ENCODE measurements at regions not wholly inside any gene's neighbourhood (a gene's known extent, or its start where the extent isn't known, plus 50 kb on each side); places are given as distances from the start of the nearest gene placed in this dataset.
A peak's percentile ranks its signal among the peaks of the same experiment; 100 is the strongest.

DNA sequence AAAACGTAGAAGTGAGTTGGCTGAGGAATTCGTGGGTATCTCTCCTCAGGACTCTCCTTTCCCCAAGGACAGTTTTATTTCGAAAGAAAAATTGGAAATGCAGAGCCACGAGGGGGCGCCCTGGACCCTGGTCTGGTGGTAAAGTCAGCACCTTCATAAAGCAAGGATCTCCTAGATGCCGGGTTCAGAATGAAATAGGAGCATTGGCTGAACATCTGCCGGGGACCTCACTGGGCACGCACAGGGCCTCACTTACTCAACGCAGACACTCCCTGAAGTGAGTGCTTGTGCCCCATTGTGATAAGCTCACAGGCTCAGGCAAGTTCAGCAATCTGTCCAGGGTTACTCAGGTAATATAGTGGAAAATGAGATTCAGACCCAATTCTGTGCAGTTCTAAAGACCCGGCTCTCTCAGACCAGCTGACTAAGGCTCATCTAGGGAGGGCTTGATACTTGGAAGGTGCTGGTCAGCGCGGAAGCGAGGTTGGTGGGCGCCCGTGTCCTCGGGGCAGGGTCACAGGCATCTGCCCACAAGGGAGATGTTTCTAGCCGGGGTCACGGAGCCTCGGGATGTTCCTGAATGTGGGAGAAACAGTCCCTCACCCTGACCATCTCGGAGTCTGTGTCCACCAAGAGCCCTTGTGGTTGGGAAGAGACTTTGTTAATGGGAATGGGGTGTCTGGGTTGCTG, 55.7 kb upstream of the ETV3 start:
- Mint-ChIP-seq H3K9me3 (no peaks in the 10 kb centered on the region), H3K4me3 (no peak overlapping the region), H3K36me3 (ENCODE audit: low read depth) (no peaks in the 10 kb centered on the region), H3K27me3 (ENCODE audit: low read depth) (peaks cover 26% of the 10 kb centered on the region), H3K4me1 (ENCODE audit: low read depth) (peaks cover 3% of the 10 kb centered on the region), H3K27ac (no peak overlapping the region)
- intact Hi-C loops (cut with micrococcal nuclease) = loop anchor here (1.0 to 5.0 kb wide), 2 partner anchors 183 to 296 kb away; no protein-coding TSS in a partner anchor
- CTCF ChIA-PET = interaction anchor here (1.1 kb wide), 3 partner anchors 9 to 17 kb away, joined by 3 to 5 read pairs (median 3); no protein-coding TSS in a partner anchor
- DNase-seq = peak; percentile 80

DNA sequence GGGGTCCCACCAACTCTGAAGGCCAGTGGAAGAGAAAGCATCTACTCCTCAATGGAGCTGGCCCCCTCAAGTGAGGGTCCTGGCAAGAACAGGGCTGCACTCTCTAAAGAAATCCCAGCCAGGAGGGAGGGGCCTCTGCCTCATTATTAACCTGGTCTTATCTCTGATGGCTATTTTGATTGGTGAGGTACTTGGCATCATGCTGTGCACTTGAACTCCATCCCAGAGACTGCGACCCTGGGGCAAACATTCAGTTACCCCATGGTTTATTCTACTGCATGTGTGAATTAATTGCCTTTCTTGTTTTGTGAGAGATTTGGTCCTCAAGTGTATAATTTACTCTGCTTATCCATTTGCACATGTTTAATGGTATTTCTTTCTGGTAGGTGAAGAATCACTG, 55.0 kb upstream of the ETV3 start:
- H3K4me1 Mint-ChIP-seq (ENCODE audit: low read depth) = peaks cover 3% of the 10 kb centered on the region
- no peaks in the 10 kb centered on the region for H3K9me3 Mint-ChIP-seq
- intact Hi-C loops (cut with micrococcal nuclease) = loop anchor here (1.0 to 5.0 kb wide), 2 partner anchors 184 to 297 kb away; no protein-coding TSS in a partner anchor
- no peak overlapping the region for H3K27ac Mint-ChIP-seq
- CTCF ChIA-PET = interaction anchor here (1.1 to 1.6 kb wide), 4 partner anchors 9 to 103 kb away, joined by 3 to 8 read pairs (median 4); no protein-coding TSS in a partner anchor
- no peaks in the 10 kb centered on the region for H3K36me3 Mint-ChIP-seq (ENCODE audit: low read depth)
- H3K4me3 Mint-ChIP-seq = no peak overlapping the region
- no peak for DNase-seq
- H3K27me3 Mint-ChIP-seq (ENCODE audit: low read depth) = peaks cover 26% of the 10 kb centered on the region

DNA sequence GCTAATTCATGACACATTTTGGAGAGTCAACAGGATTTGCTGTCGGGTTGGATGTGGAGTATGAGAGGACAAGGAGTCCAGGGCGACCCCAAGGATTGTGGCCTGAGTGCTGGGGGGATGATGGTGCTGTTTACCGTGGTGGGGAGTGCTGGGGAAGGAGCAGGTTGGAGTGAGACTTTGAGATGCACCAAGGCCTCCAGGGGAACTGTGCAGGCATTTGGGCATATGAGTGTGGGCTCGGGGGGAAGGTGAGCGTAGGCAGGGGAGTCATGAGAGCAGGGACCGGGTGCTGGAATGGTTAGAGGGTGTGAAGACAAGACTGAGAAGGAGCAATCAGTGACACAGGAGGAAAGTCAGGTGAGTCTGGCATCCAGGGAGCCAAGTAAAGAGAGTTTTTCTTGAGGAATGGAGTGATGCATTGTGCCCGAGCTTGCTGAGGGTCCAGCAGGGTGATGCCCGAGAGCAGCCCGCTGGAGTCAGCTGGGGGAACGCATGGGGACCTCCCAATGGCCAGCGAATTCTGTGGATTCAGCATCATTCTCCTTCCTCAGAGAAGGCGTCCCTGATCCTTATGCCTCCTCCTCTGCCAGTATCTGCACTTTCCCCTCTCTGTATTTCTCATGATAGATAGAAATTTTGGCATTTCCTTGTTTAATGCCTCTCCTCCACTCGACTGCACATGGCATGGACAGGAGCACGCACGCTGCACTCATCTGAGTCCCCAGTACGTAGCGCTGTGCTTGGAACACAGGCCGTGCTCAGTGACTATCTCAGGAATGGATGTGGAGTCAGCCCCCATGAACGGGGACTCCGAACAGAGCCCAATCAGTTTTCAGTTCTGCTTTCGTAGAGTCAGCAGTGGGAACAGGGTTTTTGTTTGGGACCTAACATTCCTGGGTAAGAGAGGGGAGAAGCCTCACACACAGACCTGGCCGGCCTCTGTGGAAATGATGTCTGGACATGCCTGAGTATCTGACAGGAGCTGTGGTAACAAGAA, 52.1 kb upstream of the ETV3 start:
- Mint-ChIP-seq H3K4me3 (no peak overlapping the region), H3K4me1 (ENCODE audit: low read depth) (peaks cover 3% of the 10 kb centered on the region), H3K36me3 (ENCODE audit: low read depth) (no peaks in the 10 kb centered on the region), H3K27ac (no peak overlapping the region), H3K9me3 (no peaks in the 10 kb centered on the region), H3K27me3 (ENCODE audit: low read depth) (peaks cover 17% of the 10 kb centered on the region)
- intact Hi-C loops (cut with micrococcal nuclease) = loop anchor here (5.0 kb wide), 1 partner anchor 187 kb away; no protein-coding TSS in a partner anchor
- CTCF ChIA-PET = interaction anchor here (1.0 kb wide), 1 partner anchor 305 kb away, joined by 3 read pairs; no protein-coding TSS in a partner anchor
- DNase-seq = no peak

DNA sequence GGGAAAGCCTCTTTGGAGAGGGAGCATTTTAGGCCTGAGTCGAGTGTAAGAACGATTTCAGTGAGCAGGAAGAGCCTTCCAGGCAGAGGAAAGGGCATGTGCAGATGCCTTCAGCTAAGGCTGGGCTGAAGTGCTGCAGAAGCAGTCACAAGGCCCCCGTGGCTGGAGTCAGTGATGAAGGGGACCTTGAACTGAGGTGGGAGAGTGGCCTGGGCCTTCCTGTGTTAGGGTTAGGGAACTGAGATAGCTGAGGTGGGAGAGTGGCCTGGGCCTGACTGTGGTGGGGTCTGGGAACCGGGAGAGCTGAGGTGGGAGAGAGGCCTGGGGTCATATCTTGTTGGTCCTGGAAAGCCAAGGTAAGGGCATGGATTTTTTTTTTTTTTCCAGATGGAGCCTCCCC, 50.9 kb upstream of the ETV3 start:
- no peak overlapping the region for H3K4me3 Mint-ChIP-seq
- no peaks in the 10 kb centered on the region for H3K36me3 Mint-ChIP-seq (ENCODE audit: low read depth)
- H3K4me1 Mint-ChIP-seq (ENCODE audit: low read depth) = peaks cover 3% of the 10 kb centered on the region
- no peak overlapping the region for H3K27ac Mint-ChIP-seq
- no peaks in the 10 kb centered on the region for H3K9me3 Mint-ChIP-seq
- CTCF ChIA-PET = no interaction called here
- H3K27me3 Mint-ChIP-seq (ENCODE audit: low read depth) = peaks cover 16% of the 10 kb centered on the region
- DNase-seq = no peak
- intact Hi-C loops (cut with micrococcal nuclease) = no loop called here
